ENCODE measurements at regions not wholly inside any gene's neighbourhood (a gene's known extent, or its start where the extent isn't known, plus 50 kb on each side); places are given as distances from the start of the nearest gene placed in this dataset.

GRCh38 chr6:146989860-146990259 lies 214.4 kb upstream of the STXBP5 start:
- FAIRE-seq, result no peak

- FAIRE-seq, result no peak
Measured at GRCh38 chr6:146990284-146990683, 213.9 kb upstream of the STXBP5 start.

- FAIRE-seq, result no peak
Measured at GRCh38 chr6:146990821-146991798, 213.1 kb upstream of the STXBP5 start.

GRCh38 chr6:146997062-146997461 lies 207.2 kb upstream of the STXBP5 start:
- no peak for FAIRE-seq

GRCh38 chr6:146999766-147000165 lies 204.5 kb upstream of the STXBP5 start:
- FAIRE-seq, result no peak

- FAIRE-seq, result no peak
Measured at GRCh38 chr6:147000545-147001488, 203.4 kb upstream of the STXBP5 start.

- no peak for FAIRE-seq
Measured at GRCh38 chr6:147001621-147002020, 202.6 kb upstream of the STXBP5 start.

- no peak for FAIRE-seq
Measured at GRCh38 chr6:147003186-147003585, 201.0 kb upstream of the STXBP5 start.

- FAIRE-seq, result no peak
Measured at GRCh38 chr6:147005499-147005898, 198.7 kb upstream of the STXBP5 start.

GRCh38 chr6:147007441-147007840 lies 196.8 kb upstream of the STXBP5 start:
- no peak for FAIRE-seq

- no peak for FAIRE-seq
Measured at GRCh38 chr6:147009358-147009757, 194.9 kb upstream of the STXBP5 start.

GRCh38 chr6:147015674-147016073 lies 188.5 kb upstream of the STXBP5 start:
- FAIRE-seq, result no peak

- no peak for FAIRE-seq
Measured at GRCh38 chr6:147016440-147016839, 187.8 kb upstream of the STXBP5 start.

- FAIRE-seq, result no peak
Measured at GRCh38 chr6:147017153-147017552, 187.1 kb upstream of the STXBP5 start.

GRCh38 chr6:147019001-147019400 lies 185.2 kb upstream of the STXBP5 start:
- FAIRE-seq, result no peak

- FAIRE-seq, result no peak
Measured at GRCh38 chr6:147022041-147022440, 182.2 kb upstream of the STXBP5 start.

GRCh38 chr6:147023148-147023547 lies 181.1 kb upstream of the STXBP5 start:
- no peak for FAIRE-seq

GRCh38 chr6:147023581-147023980 lies 180.6 kb upstream of the STXBP5 start:
- FAIRE-seq, result no peak

GRCh38 chr6:147029923-147030322 lies 174.3 kb upstream of the STXBP5 start:
- FAIRE-seq, result no peak

GRCh38 chr6:147033267-147033666 lies 170.9 kb upstream of the STXBP5 start:
- no peak for FAIRE-seq

- no peak for FAIRE-seq
Measured at GRCh38 chr6:147035886-147036285, 168.3 kb upstream of the STXBP5 start.

- no peak for FAIRE-seq
Measured at GRCh38 chr6:147037881-147038280, 166.3 kb upstream of the STXBP5 start.

- FAIRE-seq, result no peak
Measured at GRCh38 chr6:147040121-147040910, 163.9 kb upstream of the STXBP5 start.

All from A204.1 (cell line).